ENCODE measurements at regions not wholly inside any gene's neighbourhood (a gene's known extent, or its start where the extent isn't known, plus 50 kb on each side); places are given as distances from the start of the nearest gene placed in this dataset.

DNA sequence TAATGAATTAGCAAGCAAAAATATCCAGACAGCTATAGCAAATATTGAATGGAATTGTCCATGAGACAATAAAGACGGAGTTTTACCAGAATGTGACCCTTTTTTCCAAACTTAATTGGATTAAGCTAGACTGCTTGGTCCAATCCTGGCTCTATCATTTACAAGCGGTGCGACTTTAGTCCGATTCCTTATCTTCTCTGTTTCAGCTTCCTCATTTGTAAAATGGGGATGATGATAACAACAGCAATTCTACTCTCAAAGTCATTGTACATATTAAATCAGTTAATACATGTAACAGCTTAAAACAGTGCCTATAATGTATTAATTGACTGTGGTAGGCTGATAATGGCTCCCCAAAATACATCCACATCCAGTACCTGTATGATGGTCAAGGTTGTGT is 62.1 kb upstream of the CRBN start:
- in situ Hi-C loops (cut with HindIII; ENCODE audit: low pct_ligation_motif_present, low pct_unique_long_range_greater_than_20kb, low sequenced_read_pairs) = no loop called here
- no peak for DNase-seq

DNA sequence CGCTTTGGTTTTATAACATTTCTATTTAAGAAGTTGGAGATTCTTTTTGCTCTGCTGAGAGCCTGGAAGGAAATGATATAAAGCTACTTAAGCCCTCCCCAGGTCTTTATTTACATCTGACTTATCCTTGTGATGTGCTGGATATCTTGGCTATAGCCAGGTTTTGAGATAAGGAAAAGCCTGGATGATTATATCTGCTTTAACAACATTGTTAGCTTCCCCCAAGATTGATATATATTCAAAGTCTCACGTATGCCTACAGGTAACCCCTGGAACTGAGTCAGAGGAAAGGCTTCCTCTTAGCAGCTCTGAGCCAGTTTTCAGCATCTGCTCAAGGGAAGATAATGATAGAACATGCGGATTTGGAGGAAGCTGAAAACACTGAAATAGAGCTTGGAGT is 61.5 kb upstream of the CRBN start:
- in situ Hi-C loops (cut with HindIII; ENCODE audit: low pct_ligation_motif_present, low pct_unique_long_range_greater_than_20kb, low sequenced_read_pairs) = no loop called here
- DNase-seq = no peak

DNA sequence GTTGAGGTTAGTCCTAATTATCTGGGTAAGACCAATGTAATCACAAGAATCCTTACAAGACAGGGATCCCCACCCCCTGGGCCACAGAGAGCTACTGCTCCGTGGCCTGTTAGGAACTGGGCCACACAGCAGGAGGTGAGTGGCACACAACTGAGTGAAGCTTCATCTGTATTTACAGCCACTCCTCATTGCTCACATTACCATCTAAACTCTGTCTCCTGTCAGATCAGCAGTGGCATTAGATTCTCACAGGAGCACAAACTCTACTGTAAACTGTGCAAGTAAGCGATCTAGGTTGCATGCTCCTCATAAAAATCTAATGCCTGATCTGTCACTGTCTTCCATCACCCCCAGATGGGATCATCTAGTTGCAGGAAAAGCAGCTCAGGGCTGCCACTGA is 58.5 kb upstream of the CRBN start:
- no peak for DNase-seq
- in situ Hi-C loops (cut with HindIII; ENCODE audit: low pct_ligation_motif_present, low pct_unique_long_range_greater_than_20kb, low sequenced_read_pairs) = no loop called here

DNA sequence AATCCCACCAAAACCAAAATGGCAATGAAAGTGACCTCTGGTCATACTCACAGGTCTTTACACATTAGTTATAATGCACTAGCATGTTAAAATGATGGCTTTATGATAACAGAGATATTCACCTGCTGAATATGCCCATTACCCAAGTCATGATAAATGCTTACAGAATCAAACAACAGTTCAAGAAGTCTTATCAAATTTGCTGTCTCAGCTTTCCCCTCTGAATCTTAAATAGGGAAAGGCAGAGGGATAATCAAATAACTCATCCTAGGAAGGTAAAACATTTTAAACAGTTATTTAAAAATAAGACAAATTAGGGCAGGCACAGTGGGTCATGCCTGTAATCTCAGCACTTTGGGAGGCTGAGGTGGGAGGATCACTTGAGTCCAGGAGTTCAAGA is 52.8 kb upstream of the CRBN start:
- no peak for DNase-seq
- in situ Hi-C loops (cut with HindIII; ENCODE audit: low pct_ligation_motif_present, low pct_unique_long_range_greater_than_20kb, low sequenced_read_pairs) = no loop called here

Measured in ACHN (cell line).